ENCODE measurements at regions not wholly inside any gene's neighbourhood (a gene's known extent, or its start where the extent isn't known, plus 50 kb on each side); places are given as distances from the start of the nearest gene placed in this dataset.

GRCh38 chr16:25487888-25488287, 203.9 kb upstream of the HS3ST4 start:
- no peak for DNase-seq
- in situ Hi-C loops (cut with MboI; ENCODE audit: low pct_unique_long_range_greater_than_20kb, low sequenced_read_pairs): no loop called here

- in situ Hi-C loops (cut with MboI; ENCODE audit: low pct_unique_long_range_greater_than_20kb, low sequenced_read_pairs): no loop called here
- DNase-seq: no peak
These were observed 210.1 kb upstream of the HS3ST4 start for GRCh38 chr16:25481636-25482035.

- DNase-seq: no peak
- in situ Hi-C loops (cut with MboI; ENCODE audit: low pct_unique_long_range_greater_than_20kb, low sequenced_read_pairs): no loop called here
These were observed 213.3 kb upstream of the HS3ST4 start for GRCh38 chr16:25478476-25478875.

GRCh38 chr16:25464058-25464457, 206.4 kb upstream of the ZKSCAN2 start:
- DNase-seq: no peak
- in situ Hi-C loops (cut with MboI; ENCODE audit: low pct_unique_long_range_greater_than_20kb, low sequenced_read_pairs): no loop called here

GRCh38 chr16:25449802-25450201, 192.2 kb upstream of the ZKSCAN2 start:
- DNase-seq: no peak
- in situ Hi-C loops (cut with MboI; ENCODE audit: low pct_unique_long_range_greater_than_20kb, low sequenced_read_pairs): no loop called here

- in situ Hi-C loops (cut with MboI; ENCODE audit: low pct_unique_long_range_greater_than_20kb, low sequenced_read_pairs): no loop called here
- DNase-seq: no peak
These were observed 186.3 kb upstream of the ZKSCAN2 start for GRCh38 chr16:25443994-25444393.

GRCh38 chr16:25434064-25434463, 176.4 kb upstream of the ZKSCAN2 start:
- no peak for DNase-seq
- in situ Hi-C loops (cut with MboI; ENCODE audit: low pct_unique_long_range_greater_than_20kb, low sequenced_read_pairs): no loop called here

GRCh38 chr16:25433388-25433787, 175.7 kb upstream of the ZKSCAN2 start:
- no peak for DNase-seq
- in situ Hi-C loops (cut with MboI; ENCODE audit: low pct_unique_long_range_greater_than_20kb, low sequenced_read_pairs): no loop called here

GRCh38 chr16:25431472-25431871, 173.8 kb upstream of the ZKSCAN2 start:
- in situ Hi-C loops (cut with MboI; ENCODE audit: low pct_unique_long_range_greater_than_20kb, low sequenced_read_pairs): no loop called here
- no peak for DNase-seq

GRCh38 chr16:25426829-25427228, 169.2 kb upstream of the ZKSCAN2 start:
- DNase-seq: no peak
- in situ Hi-C loops (cut with MboI; ENCODE audit: low pct_unique_long_range_greater_than_20kb, low sequenced_read_pairs): no loop called here

GRCh38 chr16:25419681-25420080, 162.0 kb upstream of the ZKSCAN2 start:
- in situ Hi-C loops (cut with MboI; ENCODE audit: low pct_unique_long_range_greater_than_20kb, low sequenced_read_pairs): no loop called here

GRCh38 chr16:25419153-25419552, 161.5 kb upstream of the ZKSCAN2 start:
- no peak for DNase-seq
- in situ Hi-C loops (cut with MboI; ENCODE audit: low pct_unique_long_range_greater_than_20kb, low sequenced_read_pairs): no loop called here

More at GRCh38 chr16:25419681-25420080, 162.0 kb upstream of the ZKSCAN2 start:
- no peak for DNase-seq

GRCh38 chr16:25416002-25416401, 158.4 kb upstream of the ZKSCAN2 start:
- DNase-seq: no peak
- in situ Hi-C loops (cut with MboI; ENCODE audit: low pct_unique_long_range_greater_than_20kb, low sequenced_read_pairs): no loop called here

- no peak for DNase-seq
- in situ Hi-C loops (cut with MboI; ENCODE audit: low pct_unique_long_range_greater_than_20kb, low sequenced_read_pairs): no loop called here
These were observed 156.3 kb upstream of the ZKSCAN2 start for GRCh38 chr16:25413975-25414374.

- DNase-seq: no peak
- in situ Hi-C loops (cut with MboI; ENCODE audit: low pct_unique_long_range_greater_than_20kb, low sequenced_read_pairs): no loop called here
These were observed 155.5 kb upstream of the ZKSCAN2 start for GRCh38 chr16:25413133-25413532.

GRCh38 chr16:25411396-25412081, 153.9 kb upstream of the ZKSCAN2 start:
- in situ Hi-C loops (cut with MboI; ENCODE audit: low pct_unique_long_range_greater_than_20kb, low sequenced_read_pairs): no loop called here
- DNase-seq: no peak

GRCh38 chr16:25403852-25404251, 146.2 kb upstream of the ZKSCAN2 start:
- DNase-seq: no peak
- in situ Hi-C loops (cut with MboI; ENCODE audit: low pct_unique_long_range_greater_than_20kb, low sequenced_read_pairs): no loop called here

GRCh38 chr16:25395528-25395927, 137.9 kb upstream of the ZKSCAN2 start:
- peak; percentile 8 for DNase-seq
- in situ Hi-C loops (cut with MboI; ENCODE audit: low pct_unique_long_range_greater_than_20kb, low sequenced_read_pairs): no loop called here

- DNase-seq: no peak
- in situ Hi-C loops (cut with MboI; ENCODE audit: low pct_unique_long_range_greater_than_20kb, low sequenced_read_pairs): no loop called here
These were observed 133.1 kb upstream of the ZKSCAN2 start for GRCh38 chr16:25390761-25391160.

- no peak for DNase-seq
- in situ Hi-C loops (cut with MboI; ENCODE audit: low pct_unique_long_range_greater_than_20kb, low sequenced_read_pairs): no loop called here
These were observed 116.9 kb upstream of the ZKSCAN2 start for GRCh38 chr16:25374556-25374955.

GRCh38 chr16:25372716-25373115, 115.1 kb upstream of the ZKSCAN2 start:
- in situ Hi-C loops (cut with MboI; ENCODE audit: low pct_unique_long_range_greater_than_20kb, low sequenced_read_pairs): no loop called here
- no peak for DNase-seq
